ENCODE measurements at regions not wholly inside any gene's neighbourhood (a gene's known extent, or its start where the extent isn't known, plus 50 kb on each side); places are given as distances from the start of the nearest gene placed in this dataset.

DNA sequence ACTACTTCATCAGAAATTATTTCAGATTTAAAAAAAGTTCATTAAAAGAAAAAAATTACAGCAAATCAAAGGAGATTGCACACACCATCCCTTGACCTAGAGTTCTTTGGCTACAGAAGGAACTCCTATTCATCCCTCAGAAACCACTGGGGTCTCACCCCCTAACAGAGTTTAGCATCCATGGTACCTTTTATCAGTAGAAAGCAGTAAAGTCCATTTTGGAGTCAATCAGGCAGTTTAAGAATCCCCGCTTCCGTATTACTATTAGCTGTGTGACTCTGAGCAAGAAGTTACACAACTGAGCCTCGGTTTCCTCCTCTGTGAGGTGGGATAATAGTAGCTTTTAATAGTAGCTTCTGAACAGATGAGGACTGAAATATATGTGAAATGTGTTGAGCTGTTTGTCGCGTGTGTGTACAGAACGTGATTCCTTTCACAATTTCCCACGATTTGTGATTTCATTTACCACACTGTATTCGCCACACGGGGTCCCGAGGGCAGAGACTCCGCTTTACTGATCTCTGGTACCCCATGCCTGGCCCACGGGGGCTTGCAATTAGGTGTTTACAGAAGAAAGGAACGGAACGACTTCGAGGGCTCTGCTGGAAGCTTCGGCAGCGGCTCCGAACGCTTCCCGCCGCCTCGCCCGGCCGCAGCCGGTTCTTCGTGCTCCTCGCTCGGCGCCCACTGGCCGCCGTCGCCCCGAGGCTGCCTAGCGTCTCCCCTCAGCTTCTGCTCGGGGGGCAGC lies 72.5 kb upstream of the ZBED5 start:
- DNase-seq (ENCODE audit: low read depth, low spot score): no peak

GRCh38 chr11:10927538-10927937 lies 69.7 kb upstream of the ZBED5 start:
- no peak for DNase-seq (ENCODE audit: low read depth, low spot score)

DNA sequence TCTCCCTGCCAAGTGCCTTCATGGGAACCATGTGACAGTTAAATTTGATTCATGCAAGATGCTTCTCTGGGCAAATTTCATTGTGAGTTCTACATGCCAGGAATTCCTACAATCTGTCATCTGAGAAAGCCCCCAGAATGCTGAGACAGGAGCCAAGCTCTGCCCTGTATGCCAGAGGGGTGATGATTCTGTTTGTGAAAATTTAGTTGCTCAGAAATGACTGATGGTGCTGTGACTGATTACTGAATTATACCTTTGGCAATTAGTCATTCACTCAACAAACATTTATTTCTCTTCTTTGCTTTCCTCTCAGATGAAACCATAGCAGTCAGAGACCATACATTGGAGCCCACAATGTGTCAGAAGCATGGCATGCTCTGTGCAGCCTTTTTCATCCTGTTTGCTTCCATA lies 69.0 kb upstream of the ZBED5 start:
- DNase-seq (ENCODE audit: low read depth, low spot score): no peak

GRCh38 chr11:10925149-10925926 lies 67.5 kb upstream of the ZBED5 start:
- DNase-seq (ENCODE audit: low read depth, low spot score): peak; percentile 72

DNA sequence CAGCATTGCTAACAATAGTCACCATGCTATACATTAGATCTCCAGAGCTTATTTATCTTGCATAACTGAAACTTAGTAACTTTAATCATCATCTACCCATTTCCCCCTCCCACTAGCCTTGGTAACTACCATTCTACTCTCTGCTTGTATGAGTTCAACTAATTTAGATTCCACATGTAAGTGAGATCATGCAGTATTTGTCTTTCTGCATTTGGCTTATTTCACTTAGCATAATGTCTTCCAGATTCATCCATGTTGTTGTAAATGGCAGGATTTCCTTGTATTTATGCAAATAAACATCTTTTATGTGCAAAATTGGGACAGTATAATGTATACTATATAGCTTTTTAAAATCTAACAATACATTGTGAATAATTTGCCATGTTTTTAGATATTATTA lies 66.0 kb upstream of the ZBED5 start:
- DNase-seq (ENCODE audit: low read depth, low spot score): no peak

- DNase-seq (ENCODE audit: low read depth, low spot score): no peak
Measured at GRCh38 chr11:10922892-10923291, 65.0 kb upstream of the ZBED5 start.

GRCh38 chr11:10920875-10921274 lies 63.0 kb upstream of the ZBED5 start:
- DNase-seq (ENCODE audit: low read depth, low spot score): no peak

DNA sequence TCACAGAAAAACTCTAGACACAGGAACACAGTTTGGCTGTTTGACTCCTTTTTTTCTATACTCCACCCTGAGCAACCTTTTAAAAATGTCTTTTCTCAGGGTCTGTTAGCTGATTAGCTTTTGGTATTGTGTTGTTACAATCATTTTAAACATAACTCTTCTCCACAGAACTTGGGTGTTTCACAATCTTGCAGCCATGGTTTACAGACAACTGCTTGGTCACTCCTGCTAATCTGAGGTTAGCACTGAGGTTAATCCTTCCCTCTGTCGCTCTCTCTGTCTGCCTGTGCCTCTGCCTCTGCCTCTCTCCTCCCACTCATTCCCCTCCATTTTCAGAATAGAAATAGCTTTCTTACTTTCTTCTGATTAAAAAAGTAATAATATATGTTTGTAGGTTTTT lies 62.4 kb upstream of the ZBED5 start:
- DNase-seq (ENCODE audit: low read depth, low spot score): no peak

- no peak for DNase-seq (ENCODE audit: low read depth, low spot score)
Measured at GRCh38 chr11:10918698-10919097, 60.8 kb upstream of the ZBED5 start.

GRCh38 chr11:10918275-10918674 lies 60.4 kb upstream of the ZBED5 start:
- no peak for DNase-seq (ENCODE audit: low read depth, low spot score)

- DNase-seq (ENCODE audit: low read depth, low spot score): no peak
Measured at GRCh38 chr11:10917802-10918201, 59.9 kb upstream of the ZBED5 start.

GRCh38 chr11:10916665-10917064 lies 58.8 kb upstream of the ZBED5 start:
- no peak for DNase-seq (ENCODE audit: low read depth, low spot score)

- no peak for DNase-seq (ENCODE audit: low read depth, low spot score)
Measured at GRCh38 chr11:10914050-10914449, 56.2 kb upstream of the ZBED5 start.

DNA sequence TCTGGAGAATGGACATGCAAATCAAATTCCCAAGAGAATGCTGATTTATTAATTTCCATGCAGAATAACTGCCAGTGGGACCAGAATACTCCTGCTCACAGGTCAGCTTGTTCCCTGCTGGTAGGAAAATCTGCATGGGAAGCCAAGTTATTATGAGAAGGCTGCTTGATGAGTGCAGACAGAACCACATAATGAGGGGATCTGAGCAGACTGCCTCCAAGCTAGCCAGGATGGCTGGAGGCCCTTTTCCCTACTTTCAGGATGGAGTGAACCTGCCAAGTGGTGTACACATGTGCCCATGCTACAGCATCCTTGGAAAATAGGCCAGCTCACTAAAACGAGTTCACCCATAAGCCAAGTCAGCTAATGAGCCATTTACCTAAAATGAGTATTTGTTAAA lies 55.2 kb upstream of the ZBED5 start:
- no peak for DNase-seq (ENCODE audit: low read depth, low spot score)

DNA sequence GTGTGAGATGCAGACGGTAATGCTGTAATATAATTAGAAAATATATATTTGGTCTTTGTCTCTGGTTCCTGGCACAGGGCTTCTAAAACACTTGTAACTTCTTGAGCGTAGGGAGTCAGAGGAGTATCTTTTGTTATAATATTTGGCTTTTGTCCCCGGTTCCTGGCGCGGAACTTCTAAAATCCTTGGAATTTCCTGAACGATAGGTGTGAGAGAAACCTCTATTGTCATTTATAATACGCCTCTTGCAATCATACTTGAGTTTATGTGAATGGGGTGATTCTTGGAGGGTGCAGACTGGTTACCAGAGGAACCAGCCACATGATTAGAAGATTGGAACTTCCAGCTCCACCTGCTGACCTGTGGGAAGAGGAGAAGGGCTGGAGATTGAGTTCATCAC lies 54.1 kb upstream of the ZBED5 start:
- DNase-seq (ENCODE audit: low read depth, low spot score): no peak

DNA sequence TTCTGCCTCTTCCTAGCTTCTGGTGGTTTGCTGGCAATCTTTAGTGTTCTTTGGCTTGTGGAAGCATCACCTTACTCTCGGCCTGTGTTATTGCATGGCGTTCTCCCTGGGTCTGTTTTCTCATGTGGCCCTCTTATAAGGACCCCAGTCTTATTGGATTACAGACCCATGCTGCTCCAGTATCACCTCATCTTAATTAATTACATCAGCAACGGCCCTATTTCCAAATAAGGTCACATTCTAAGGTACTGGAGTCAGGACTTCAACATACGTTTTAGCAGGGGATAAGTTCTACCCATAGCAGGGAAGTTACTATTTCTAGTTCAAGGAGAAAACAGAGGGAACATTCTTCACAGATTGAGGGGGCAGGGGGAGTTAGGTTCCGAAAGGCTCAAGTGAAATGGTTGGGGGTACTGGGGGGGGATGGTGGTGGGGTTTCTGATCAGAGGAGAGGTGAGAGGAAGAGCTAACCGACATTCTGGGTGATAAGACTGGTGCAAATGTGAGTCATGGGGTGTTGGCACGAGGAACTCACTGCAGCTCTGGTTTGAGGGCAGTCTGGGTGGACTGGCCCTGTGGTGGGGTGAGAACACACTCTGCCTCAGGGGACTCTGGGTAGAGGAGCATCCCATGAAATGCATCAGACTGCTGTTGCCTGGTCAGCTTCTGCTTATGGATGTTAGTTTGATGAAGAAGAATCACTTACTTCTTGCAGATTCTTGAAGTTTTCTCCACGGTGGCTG lies 51.5 kb upstream of the ZBED5 start:
- no peak for DNase-seq (ENCODE audit: low read depth, low spot score)

DNA sequence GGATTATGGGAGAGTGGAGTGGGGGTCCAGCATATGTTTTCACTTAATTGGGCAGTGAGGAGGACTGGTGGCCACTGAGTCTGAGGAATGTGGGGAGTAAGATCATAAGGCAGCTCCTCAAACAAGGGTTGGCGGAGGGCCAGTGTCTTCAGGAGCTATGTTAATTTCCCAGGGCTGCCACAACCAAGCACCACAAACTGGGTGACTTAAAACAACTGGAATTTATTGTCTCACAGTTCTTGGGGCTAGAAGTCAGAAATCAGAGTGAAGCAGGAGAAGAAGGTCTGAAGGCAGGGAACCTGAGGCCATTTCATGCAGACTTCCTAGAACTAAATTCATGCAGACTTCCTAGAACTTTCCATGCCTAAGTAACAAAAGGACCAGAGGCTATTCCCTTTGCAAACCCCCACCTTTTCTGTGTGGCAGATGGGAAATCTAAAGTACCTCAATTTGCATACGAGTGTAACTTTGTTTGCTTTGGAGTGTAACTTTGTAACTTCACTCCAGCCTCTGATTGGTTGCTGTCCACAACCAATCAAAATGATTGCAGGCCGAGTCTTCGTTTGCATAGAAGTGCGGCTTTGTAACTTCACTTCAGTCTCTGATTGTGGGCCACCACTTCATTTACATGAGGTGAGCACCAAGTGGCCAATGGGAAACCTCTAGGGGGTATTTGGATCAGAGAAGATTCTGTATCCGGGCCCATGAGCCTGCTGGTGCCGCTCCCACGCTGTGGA lies 50.5 kb upstream of the ZBED5 start:
- peak; percentile 51 for DNase-seq (ENCODE audit: low read depth, low spot score)
